Glomerular visceral epithelial cell (primary cell): ENCODE measurements at regions not wholly inside any gene's neighbourhood (a gene's known extent, or its start where the extent isn't known, plus 50 kb on each side); places are given as distances from the start of the nearest gene placed in this dataset.

Experiments
- DNase-seq: peaks from one replicate; pipeline ENCODE4 v3.0.0-alpha.2; 2016; ENCODE audit errors: extremely low spot score

- DNase-seq, result no peak
These were observed 352.9 kb upstream of the ROBO2 start for GRCh38 chr3:76687019-76687418.

GRCh38 chr3:76694063-76694462 lies 345.8 kb upstream of the ROBO2 start:
- peak; percentile 49 for DNase-seq

- peak; percentile 23 for DNase-seq
These were observed 341.7 kb upstream of the ROBO2 start for GRCh38 chr3:76698136-76698706.

GRCh38 chr3:76699846-76700245 lies 340.1 kb upstream of the ROBO2 start:
- no peak for DNase-seq

- DNase-seq, result peak; percentile 34
These were observed 339.6 kb upstream of the ROBO2 start for GRCh38 chr3:76700323-76700722.

GRCh38 chr3:76702676-76703075 lies 337.2 kb upstream of the ROBO2 start:
- DNase-seq, result no peak

- no peak for DNase-seq
These were observed 324.5 kb upstream of the ROBO2 start for GRCh38 chr3:76715426-76715825.

GRCh38 chr3:76723366-76723765 lies 316.5 kb upstream of the ROBO2 start:
- DNase-seq, result no peak

- no peak for DNase-seq
These were observed 315.8 kb upstream of the ROBO2 start for GRCh38 chr3:76724075-76724474.

GRCh38 chr3:76724706-76725105 lies 315.2 kb upstream of the ROBO2 start:
- DNase-seq, result no peak

- no peak for DNase-seq
These were observed 313.9 kb upstream of the ROBO2 start for GRCh38 chr3:76726034-76726433.

- no peak for DNase-seq
These were observed 311.5 kb upstream of the ROBO2 start for GRCh38 chr3:76728426-76728825.

- no peak for DNase-seq
These were observed 308.4 kb upstream of the ROBO2 start for GRCh38 chr3:76731471-76731870.

GRCh38 chr3:76733073-76733759 lies 306.7 kb upstream of the ROBO2 start:
- DNase-seq, result no peak

GRCh38 chr3:76735152-76735551 lies 304.7 kb upstream of the ROBO2 start:
- no peak for DNase-seq

GRCh38 chr3:76753599-76753998 lies 286.3 kb upstream of the ROBO2 start:
- no peak for DNase-seq

GRCh38 chr3:76754247-76754646 lies 285.7 kb upstream of the ROBO2 start:
- DNase-seq, result no peak

- DNase-seq, result no peak
These were observed 283.3 kb upstream of the ROBO2 start for GRCh38 chr3:76756577-76756976.

- DNase-seq, result no peak
These were observed 279.6 kb upstream of the ROBO2 start for GRCh38 chr3:76760336-76760735.

GRCh38 chr3:76765511-76765910 lies 274.4 kb upstream of the ROBO2 start:
- no peak for DNase-seq

- no peak for DNase-seq
These were observed 271.0 kb upstream of the ROBO2 start for GRCh38 chr3:76768912-76769311.

- DNase-seq, result no peak
These were observed 263.0 kb upstream of the ROBO2 start for GRCh38 chr3:76776927-76777326.

GRCh38 chr3:76788206-76788605 lies 251.7 kb upstream of the ROBO2 start:
- DNase-seq, result no peak

- no peak for DNase-seq
These were observed 250.7 kb upstream of the ROBO2 start for GRCh38 chr3:76789237-76789636.
